ENCODE measurements at regions not wholly inside any gene's neighbourhood (a gene's known extent, or its start where the extent isn't known, plus 50 kb on each side); places are given as distances from the start of the nearest gene placed in this dataset.
"Not testable (repeated sequence)": the region's sequence is repeated elsewhere in the genome, so short reads cannot be mapped to it uniquely, and the experiment has no call there.

DNA sequence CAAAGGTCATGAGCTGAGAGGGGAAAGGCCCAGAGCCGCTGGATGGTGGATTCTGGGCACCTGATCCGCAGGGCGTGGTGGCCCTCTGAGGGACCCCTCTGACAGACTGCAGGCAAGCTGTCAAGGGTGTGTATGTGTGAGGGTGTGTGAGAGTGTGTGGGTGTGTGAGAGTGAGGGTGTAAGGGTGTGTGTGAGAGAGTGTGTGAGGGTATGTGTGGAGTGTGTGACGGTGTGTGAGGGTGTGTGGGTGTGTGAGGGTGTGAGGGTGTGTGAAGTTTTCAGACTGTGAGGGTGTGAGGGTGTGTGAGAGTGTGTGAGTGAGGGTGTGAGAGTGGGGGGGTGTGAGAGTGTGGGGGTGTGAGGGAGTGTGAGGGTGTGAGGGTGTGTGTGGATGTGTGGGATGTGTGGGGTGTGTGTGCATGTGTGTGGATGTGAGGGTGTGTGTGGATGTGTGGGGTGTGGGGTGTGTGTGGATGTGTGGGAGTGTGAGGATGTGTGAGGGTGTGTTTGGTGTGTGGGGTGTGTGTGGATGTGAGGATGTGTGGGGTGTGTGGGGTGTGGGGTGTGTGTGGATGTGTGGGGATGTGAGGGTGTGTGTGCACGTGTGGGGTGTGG lies 156.7 kb downstream of the TMEM121 start:
- H3K27ac ChIP-seq: no peak overlapping the region
- no peaks in the 10 kb centered on the region for H3K4me1 ChIP-seq
- H3K27me3 ChIP-seq: no peaks in the 10 kb centered on the region
- H3K36me3 ChIP-seq: no peaks in the 10 kb centered on the region
- ATAC-seq: no peak
- intact Hi-C loops (cut with DNase I): no loop called here
- DNase-seq: no peak
- no peak overlapping the region for H3K4me3 ChIP-seq
- no peaks in the 10 kb centered on the region for H3K9me3 ChIP-seq
- TF ChIP-seq CTCF (IDR thresholded peaks at IDR 0.05): no peak

DNA sequence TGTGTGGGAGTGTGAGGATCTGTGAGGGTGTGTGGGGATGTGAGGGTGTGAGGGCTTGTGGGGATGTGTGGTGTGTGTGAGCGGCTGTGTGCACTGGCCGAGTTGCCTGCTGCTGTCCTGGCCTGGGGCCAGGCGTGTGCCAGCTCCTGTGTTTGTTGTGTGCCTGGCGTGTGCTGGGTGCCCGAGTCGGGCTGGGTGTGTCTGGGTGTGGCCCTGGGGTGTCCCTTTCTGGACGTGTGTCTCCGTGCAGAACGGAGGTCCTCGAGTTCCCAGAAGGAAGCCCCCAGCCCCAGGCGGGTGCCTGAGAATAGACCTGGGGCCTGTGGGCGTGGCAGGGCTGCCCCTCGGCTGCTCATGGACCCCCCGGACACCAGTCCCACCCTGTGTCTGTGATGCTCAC lies 157.7 kb downstream of the TMEM121 start:
- ATAC-seq; H3K4me1 ChIP-seq; H3K4me3 ChIP-seq; H3K36me3 ChIP-seq; intact Hi-C loops (cut with DNase I); H3K9me3 ChIP-seq; DNase-seq; H3K27me3 ChIP-seq; H3K27ac ChIP-seq: not testable (repeated sequence)

- H3K36me3 ChIP-seq; DNase-seq; intact Hi-C loops (cut with DNase I); ATAC-seq; H3K27ac ChIP-seq; H3K9me3 ChIP-seq; H3K4me3 ChIP-seq; H3K27me3 ChIP-seq; H3K4me1 ChIP-seq: not testable (repeated sequence)
These were observed 158.2 kb downstream of the TMEM121 start for GRCh38 chr14:105684597-105684996.

- Histone ChIP-seq H3K4me3 (no peak overlapping the region), H3K27me3 (no peaks in the 10 kb centered on the region), H3K9me3 (no peaks in the 10 kb centered on the region), H3K4me1 (no peaks in the 10 kb centered on the region), H3K36me3 (no peaks in the 10 kb centered on the region), H3K27ac (no peak overlapping the region)
- ATAC-seq: no peak
- no peak for DNase-seq
- no peak for TF ChIP-seq CTCF (IDR thresholded peaks at IDR 0.05)
- intact Hi-C loops (cut with DNase I): no loop called here
These were observed 158.6 kb downstream of the TMEM121 start for GRCh38 chr14:105685003-105685402.

DNA sequence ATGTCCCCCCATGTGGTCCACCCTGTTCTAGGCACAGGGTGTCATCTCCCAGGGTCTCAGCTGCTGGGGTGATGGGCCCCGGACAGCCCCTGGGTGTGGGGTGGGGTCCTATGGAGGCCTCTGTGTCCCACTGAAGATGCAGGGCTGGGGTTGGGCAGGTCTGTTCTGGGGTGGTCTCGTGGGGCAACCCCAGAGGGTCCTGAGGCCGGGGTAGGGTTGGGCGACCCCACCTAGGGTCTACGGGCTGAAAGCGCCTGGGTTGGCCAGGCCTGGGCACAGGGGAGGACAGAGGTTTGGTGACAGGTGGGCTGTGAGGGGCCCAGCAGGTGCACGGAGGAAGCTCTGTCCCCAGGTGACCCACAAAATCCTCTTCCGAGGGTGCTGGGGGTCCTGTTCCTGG lies 159.2 kb downstream of the TMEM121 start:
- H3K36me3 ChIP-seq; H3K4me3 ChIP-seq; H3K9me3 ChIP-seq; H3K27me3 ChIP-seq; DNase-seq; ATAC-seq; H3K4me1 ChIP-seq; intact Hi-C loops (cut with DNase I); H3K27ac ChIP-seq: not testable (repeated sequence)

DNA sequence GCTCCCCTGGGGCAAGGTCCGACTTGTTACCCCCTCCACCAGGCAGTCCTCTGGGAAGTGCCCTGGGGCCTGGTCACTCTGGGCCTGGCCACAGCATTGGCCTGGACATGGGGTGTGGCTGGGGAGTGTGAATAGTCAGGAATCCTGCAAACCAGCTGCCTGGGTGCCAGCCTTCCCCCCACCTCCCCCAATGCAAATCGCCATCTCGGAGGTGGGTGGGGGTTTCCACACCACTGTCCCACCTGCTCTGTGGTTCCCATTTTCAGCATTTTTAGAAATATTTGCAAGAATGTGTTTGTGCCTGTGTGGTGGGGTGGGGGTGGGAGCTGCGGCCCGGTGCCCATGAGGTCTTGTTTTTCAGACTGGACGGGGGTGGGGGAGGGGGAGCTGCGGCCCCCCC lies 159.7 kb downstream of the TMEM121 start:
- intact Hi-C loops (cut with DNase I); H3K4me1 ChIP-seq; ATAC-seq; H3K9me3 ChIP-seq; DNase-seq; H3K27me3 ChIP-seq; H3K36me3 ChIP-seq; H3K27ac ChIP-seq; H3K4me3 ChIP-seq: not testable (repeated sequence)

- H3K4me3 ChIP-seq; H3K27ac ChIP-seq; intact Hi-C loops (cut with DNase I); H3K9me3 ChIP-seq; H3K27me3 ChIP-seq; H3K4me1 ChIP-seq; H3K36me3 ChIP-seq; ATAC-seq: not testable (repeated sequence)
- DNase-seq: peak in 1 of 4 donors; percentile 39
These were observed 160.2 kb downstream of the TMEM121 start for GRCh38 chr14:105686462-105687170.

- H3K4me3 ChIP-seq; intact Hi-C loops (cut with DNase I); H3K9me3 ChIP-seq; H3K4me1 ChIP-seq; H3K27ac ChIP-seq; ATAC-seq; H3K27me3 ChIP-seq; H3K36me3 ChIP-seq: not testable (repeated sequence)
- peak in 1 of 4 donors; percentile 44 for DNase-seq
These were observed 161.0 kb downstream of the TMEM121 start for GRCh38 chr14:105687171-105688022.

- H3K27me3 ChIP-seq; ATAC-seq; H3K4me1 ChIP-seq; intact Hi-C loops (cut with DNase I); H3K36me3 ChIP-seq; H3K4me3 ChIP-seq; H3K27ac ChIP-seq; H3K9me3 ChIP-seq: not testable (repeated sequence)
- peak in 1 of 4 donors; percentile 70 for DNase-seq
These were observed 161.6 kb downstream of the TMEM121 start for GRCh38 chr14:105688023-105688351.

- H3K4me3 ChIP-seq; H3K27ac ChIP-seq; H3K36me3 ChIP-seq; H3K9me3 ChIP-seq; H3K4me1 ChIP-seq; DNase-seq; H3K27me3 ChIP-seq; intact Hi-C loops (cut with DNase I); ATAC-seq: not testable (repeated sequence)
These were observed 162.4 kb downstream of the TMEM121 start for GRCh38 chr14:105688664-105689221.

Data from left lung (tissue), 4 donors.